Lung microvascular endothelial cell (primary cell): ENCODE measurements at regions not wholly inside any gene's neighbourhood (a gene's known extent, or its start where the extent isn't known, plus 50 kb on each side); places are given as distances from the start of the nearest gene placed in this dataset.
A peak's percentile ranks its signal among the peaks of the same experiment; 100 is the strongest.

ENCODE experiments used
- DNase-seq, 2 donors: peaks; one replicate each; pipeline versions ENCODE4 v3.0.0 to v3.0.0-alpha.2; 2010; ENCODE audit warnings: low read depth in 2 of 2

GRCh38 chr5:167649471-167649870 lies 642.0 kb upstream of the WWC1 start:
- DNase-seq, result no peak

- DNase-seq, result no peak
Observed at GRCh38 chr5:167652690-167653089, 638.8 kb upstream of the WWC1 start.

- DNase-seq, result no peak
Observed at GRCh38 chr5:167653645-167654106, 637.8 kb upstream of the WWC1 start.

GRCh38 chr5:167657016-167657415 lies 634.4 kb upstream of the WWC1 start:
- DNase-seq, result no peak

- DNase-seq, result no peak
Observed at GRCh38 chr5:167658889-167659288, 632.6 kb upstream of the WWC1 start.

GRCh38 chr5:167661605-167662004 lies 629.8 kb upstream of the WWC1 start:
- no peak for DNase-seq

- DNase-seq, result no peak
Observed at GRCh38 chr5:167664222-167664804, 627.1 kb upstream of the WWC1 start.

GRCh38 chr5:167665841-167666375 lies 625.5 kb upstream of the WWC1 start:
- no peak for DNase-seq

- no peak for DNase-seq
Observed at GRCh38 chr5:167671176-167671575, 620.3 kb upstream of the WWC1 start.

- no peak for DNase-seq
Observed at GRCh38 chr5:167673942-167674341, 617.5 kb upstream of the WWC1 start.

GRCh38 chr5:167678481-167678880 lies 613.0 kb upstream of the WWC1 start:
- DNase-seq, result no peak

GRCh38 chr5:167684251-167684650 lies 607.2 kb upstream of the WWC1 start:
- DNase-seq, result no peak

- DNase-seq, result no peak
Observed at GRCh38 chr5:167688341-167689130, 602.9 kb upstream of the WWC1 start.

GRCh38 chr5:167694325-167695147 lies 596.9 kb upstream of the WWC1 start:
- DNase-seq, result no peak

- no peak for DNase-seq
Observed at GRCh38 chr5:167696558-167697314, 594.7 kb upstream of the WWC1 start.

GRCh38 chr5:167699432-167699831 lies 592.0 kb upstream of the WWC1 start:
- peak in 1 of 2 donors; percentile 6 for DNase-seq

- no peak for DNase-seq
Observed at GRCh38 chr5:167701051-167701450, 590.4 kb upstream of the WWC1 start.

GRCh38 chr5:167702014-167702413 lies 589.4 kb upstream of the WWC1 start:
- no peak for DNase-seq

GRCh38 chr5:167708449-167708848 lies 583.0 kb upstream of the WWC1 start:
- DNase-seq, result no peak

- DNase-seq, result no peak
Observed at GRCh38 chr5:167709625-167710024, 581.8 kb upstream of the WWC1 start.

GRCh38 chr5:167710444-167711073 lies 580.9 kb upstream of the WWC1 start:
- DNase-seq, result no peak
